SJSA1 (cell line): ENCODE measurements at regions not wholly inside any gene's neighbourhood (a gene's known extent, or its start where the extent isn't known, plus 50 kb on each side); places are given as distances from the start of the nearest gene placed in this dataset.

ENCODE experiments used
- DNase-seq, 2 experiments: peaks; one replicate each; pipeline ENCODE4 v3.0.0-alpha.2; 2015 to 2020; ENCODE audit warnings: low spot score in 2 of 2, low read depth in 1 of 2
- H3K27ac ChIP-seq: fragments of 250-450 bp; sonication (Bioruptor Pico); 2 replicates; pipeline ENCODE4 v1.5.1; 2020; ENCODE audit warnings: mild to moderate bottlenecking, moderate library complexity
- H3K27me3 ChIP-seq: fragments of 250-450 bp; sonication (Bioruptor Pico); replicated peaks from 2 replicates; pipeline ENCODE4 v1.5.1; 2020; ENCODE audit warnings: mild to moderate bottlenecking, moderate library complexity
- H3K36me3 ChIP-seq: fragments of 250-450 bp; sonication (Bioruptor Pico); 2 replicates; pipeline ENCODE4 v1.5.1; 2020; ENCODE audit warnings: mild to moderate bottlenecking
- H3K4me1 ChIP-seq: fragments of 250-450 bp; sonication (Bioruptor Pico); replicated peaks from 2 replicates; pipeline ENCODE4 v1.6.1; 2021; ENCODE audit warnings: mild to moderate bottlenecking
- H3K4me3 ChIP-seq: fragments of 250-450 bp; sonication (Bioruptor Pico); 2 replicates; pipeline ENCODE4 v1.5.1; 2020; ENCODE audit warnings: mild to moderate bottlenecking
- H3K9me3 ChIP-seq: fragments of 250-450 bp; sonication (Bioruptor Pico); replicated peaks from 2 replicates; pipeline ENCODE4 v1.5.1; 2020; ENCODE audit warnings: mild to moderate bottlenecking

- H3K9me3 ChIP-seq, result no peaks in the 10 kb centered on the region
- no peak for DNase-seq
- H3K36me3 ChIP-seq, result no peaks in the 10 kb centered on the region
- no peak overlapping the region for H3K27ac ChIP-seq
- H3K4me3 ChIP-seq, result no peak overlapping the region
- no peaks in the 10 kb centered on the region for H3K4me1 ChIP-seq
- no peaks in the 10 kb centered on the region; the same call in 1 of the 2 replicates for H3K27me3 ChIP-seq
Observed at GRCh38 chr4:13193662-13194061, 290.5 kb downstream of the RAB28 start.

- no peak overlapping the region for H3K27ac ChIP-seq
- DNase-seq, result no peak
- H3K27me3 ChIP-seq, result no peaks in the 10 kb centered on the region
- no peaks in the 10 kb centered on the region for H3K4me1 ChIP-seq
- H3K36me3 ChIP-seq, result no peaks in the 10 kb centered on the region
- H3K9me3 ChIP-seq, result no peaks in the 10 kb centered on the region
- no peak overlapping the region for H3K4me3 ChIP-seq
Observed at GRCh38 chr4:13190093-13190721, 293.9 kb downstream of the RAB28 start.

GRCh38 chr4:13184199-13184598 lies 299.9 kb downstream of the RAB28 start:
- Histone ChIP-seq H3K27me3 (no peaks in the 10 kb centered on the region; the same call in 1 of the 2 replicates), H3K4me1 (no peaks in the 10 kb centered on the region), H3K36me3 (no peaks in the 10 kb centered on the region), H3K4me3 (no peak overlapping the region), H3K9me3 (no peaks in the 10 kb centered on the region), H3K27ac (no peak overlapping the region)
- no peak for DNase-seq

- DNase-seq, result no peak
- H3K4me1 ChIP-seq, result no peaks in the 10 kb centered on the region
- H3K27ac ChIP-seq, result no peak overlapping the region
- H3K4me3 ChIP-seq, result no peak overlapping the region
- H3K9me3 ChIP-seq, result 0 out of 2 replicates have a peak, but pooled peaks cover 2% of the 10 kb centered on the region
- no peaks in the 10 kb centered on the region for H3K36me3 ChIP-seq
- no peaks in the 10 kb centered on the region; the same call in 1 of the 2 replicates for H3K27me3 ChIP-seq
Observed at GRCh38 chr4:13182133-13182532, 302.0 kb downstream of the RAB28 start.

GRCh38 chr4:13181681-13182080 lies 302.5 kb downstream of the RAB28 start:
- Histone ChIP-seq H3K4me1 (no peaks in the 10 kb centered on the region), H3K4me3 (no peak overlapping the region), H3K9me3 (0 out of 2 replicates have a peak, but pooled peaks cover 2% of the 10 kb centered on the region), H3K27ac (no peak overlapping the region), H3K27me3 (no peaks in the 10 kb centered on the region; the same call in 1 of the 2 replicates), H3K36me3 (no peaks in the 10 kb centered on the region)
- DNase-seq, result no peak

GRCh38 chr4:13180701-13181100 lies 303.4 kb downstream of the RAB28 start:
- H3K9me3 ChIP-seq, result 0 out of 2 replicates have a peak, but pooled peaks cover 2% of the 10 kb centered on the region
- no peak overlapping the region for H3K4me3 ChIP-seq
- no peaks in the 10 kb centered on the region for H3K4me1 ChIP-seq
- no peaks in the 10 kb centered on the region for H3K36me3 ChIP-seq
- no peak for DNase-seq
- no peak overlapping the region for H3K27ac ChIP-seq
- H3K27me3 ChIP-seq, result no peaks in the 10 kb centered on the region; the same call in 1 of the 2 replicates

- H3K4me1 ChIP-seq, result no peaks in the 10 kb centered on the region
- H3K27ac ChIP-seq, result no peak overlapping the region
- no peaks in the 10 kb centered on the region; the same call in 1 of the 2 replicates for H3K27me3 ChIP-seq
- H3K9me3 ChIP-seq, result peaks cover 2% of the 10 kb centered on the region; the same call in 1 of the 2 replicates
- H3K4me3 ChIP-seq, result no peak overlapping the region
- no peaks in the 10 kb centered on the region for H3K36me3 ChIP-seq
- DNase-seq, result no peak
Observed at GRCh38 chr4:13178621-13179020, 305.5 kb downstream of the RAB28 start.

GRCh38 chr4:13176741-13177142 lies 307.4 kb downstream of the RAB28 start:
- Histone ChIP-seq H3K36me3 (no peaks in the 10 kb centered on the region), H3K9me3 (peaks cover 2% of the 10 kb centered on the region; the same call in 1 of the 2 replicates), H3K27me3 (no peaks in the 10 kb centered on the region), H3K4me1 (no peaks in the 10 kb centered on the region), H3K27ac (no peak overlapping the region), H3K4me3 (no peak overlapping the region)
- no peak for DNase-seq

- Histone ChIP-seq H3K36me3 (no peaks in the 10 kb centered on the region), H3K27ac (no peak overlapping the region), H3K9me3 (peaks cover 2% of the 10 kb centered on the region; the same call in 1 of the 2 replicates), H3K4me1 (no peaks in the 10 kb centered on the region), H3K4me3 (no peak overlapping the region), H3K27me3 (no peaks in the 10 kb centered on the region)
- DNase-seq, result no peak
Observed at GRCh38 chr4:13174926-13175325, 309.2 kb downstream of the RAB28 start.

GRCh38 chr4:13174001-13174400 lies 310.1 kb downstream of the RAB28 start:
- Histone ChIP-seq H3K27me3 (no peaks in the 10 kb centered on the region), H3K4me3 (no peak overlapping the region), H3K9me3 (peaks cover 2% of the 10 kb centered on the region; the same call in 1 of the 2 replicates), H3K27ac (no peak overlapping the region), H3K36me3 (no peaks in the 10 kb centered on the region), H3K4me1 (no peaks in the 10 kb centered on the region)
- no peak for DNase-seq

GRCh38 chr4:13171292-13172057 lies 312.7 kb downstream of the RAB28 start:
- no peak overlapping the region for H3K4me3 ChIP-seq
- no peaks in the 10 kb centered on the region; the same call in 1 of the 2 replicates for H3K9me3 ChIP-seq
- no peaks in the 10 kb centered on the region for H3K36me3 ChIP-seq
- H3K27me3 ChIP-seq, result no peaks in the 10 kb centered on the region
- H3K27ac ChIP-seq, result no peak overlapping the region
- no peaks in the 10 kb centered on the region for H3K4me1 ChIP-seq
- DNase-seq, result no peak

GRCh38 chr4:13169731-13170525 lies 314.2 kb downstream of the RAB28 start:
- Histone ChIP-seq H3K27ac (no peak overlapping the region), H3K27me3 (no peaks in the 10 kb centered on the region; the same call in 1 of the 2 replicates), H3K9me3 (peaks cover 3% of the 10 kb centered on the region; the same call in 1 of the 2 replicates), H3K4me1 (no peaks in the 10 kb centered on the region), H3K4me3 (no peak overlapping the region), H3K36me3 (no peaks in the 10 kb centered on the region)
- DNase-seq, result no peak

- H3K36me3 ChIP-seq, result no peaks in the 10 kb centered on the region
- no peaks in the 10 kb centered on the region for H3K4me1 ChIP-seq
- H3K9me3 ChIP-seq, result peaks cover 7% of the 10 kb centered on the region; the same call in 1 of the 2 replicates
- no peaks in the 10 kb centered on the region; the same call in 1 of the 2 replicates for H3K27me3 ChIP-seq
- H3K4me3 ChIP-seq, result no peak overlapping the region
- no peak for DNase-seq
- no peak overlapping the region for H3K27ac ChIP-seq
Observed at GRCh38 chr4:13168326-13168725, 315.8 kb downstream of the RAB28 start.
